ENCODE measurements at regions not wholly inside any gene's neighbourhood (a gene's known extent, or its start where the extent isn't known, plus 50 kb on each side); places are given as distances from the start of the nearest gene placed in this dataset.

DNA sequence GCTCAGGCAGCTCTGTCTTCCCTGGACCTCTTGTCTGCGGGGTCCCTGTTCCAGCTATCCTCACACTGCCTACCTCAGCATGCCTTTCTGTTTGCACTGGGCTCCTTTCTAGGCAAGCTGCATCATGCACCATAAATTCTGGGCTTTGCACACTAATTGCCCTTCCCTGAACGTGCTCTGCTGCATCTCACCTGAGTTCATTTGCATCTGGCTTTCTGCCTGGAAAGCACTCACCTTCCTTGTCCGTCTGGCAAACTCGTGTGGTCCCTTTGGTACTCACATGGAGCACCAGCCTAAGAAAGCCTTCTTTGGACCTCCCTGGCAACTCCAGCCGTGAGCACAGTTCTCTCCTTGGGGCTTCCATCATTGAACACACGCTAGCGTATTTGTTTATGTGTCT is 365.6 kb downstream of the SV2B start (continued):
- TF ChIP-seq ZNF592 (IDR thresholded peaks at IDR 0.05) (no peak), MEIS2 (IDR thresholded peaks at IDR 0.05; ENCODE audit: partially characterized antibody) (no peak), ZNF184 (CRISPR knock-in tag; IDR thresholded peaks at IDR 0.05) (no peak), JUND (IDR thresholded peaks at IDR 0.05; ENCODE audit: borderline replicate concordance, low read depth, low read length) (no peak), JUND (tag; IDR thresholded peaks at IDR 0.05; ENCODE audit: borderline replicate concordance, low read depth, low read length) (no peak), THRAP3 (IDR thresholded peaks at IDR 0.05; ENCODE audit: borderline replicate concordance) (no peak), MAFK (IDR thresholded peaks at IDR 0.05; ENCODE audit: low read length) (no peak)
- TF ChIP-seq, protein P1, sequence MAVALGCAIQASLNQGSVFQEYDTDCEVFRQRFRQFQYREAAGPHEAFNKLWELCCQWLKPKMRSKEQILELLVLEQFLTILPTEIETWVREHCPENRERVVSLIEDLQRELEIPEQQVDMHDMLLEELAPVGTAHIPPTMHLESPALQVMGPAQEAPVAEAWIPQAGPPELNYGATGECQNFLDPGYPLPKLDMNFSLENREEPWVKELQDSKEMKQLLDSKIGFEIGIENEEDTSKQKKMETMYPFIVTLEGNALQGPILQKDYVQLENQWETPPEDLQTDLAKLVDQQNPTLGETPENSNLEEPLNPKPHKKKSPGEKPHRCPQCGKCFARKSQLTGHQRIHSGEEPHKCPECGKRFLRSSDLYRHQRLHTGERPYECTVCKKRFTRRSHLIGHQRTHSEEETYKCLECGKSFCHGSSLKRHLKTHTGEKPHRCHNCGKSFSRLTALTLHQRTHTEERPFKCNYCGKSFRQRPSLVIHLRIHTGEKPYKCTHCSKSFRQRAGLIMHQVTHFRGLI (CRISPR knock-in tag; IDR thresholded peaks at IDR 0.05): no peak
